ENCODE measurements at regions not wholly inside any gene's neighbourhood (a gene's known extent, or its start where the extent isn't known, plus 50 kb on each side); places are given as distances from the start of the nearest gene placed in this dataset.
A peak's percentile ranks its signal among the peaks of the same experiment; 100 is the strongest.

DNA sequence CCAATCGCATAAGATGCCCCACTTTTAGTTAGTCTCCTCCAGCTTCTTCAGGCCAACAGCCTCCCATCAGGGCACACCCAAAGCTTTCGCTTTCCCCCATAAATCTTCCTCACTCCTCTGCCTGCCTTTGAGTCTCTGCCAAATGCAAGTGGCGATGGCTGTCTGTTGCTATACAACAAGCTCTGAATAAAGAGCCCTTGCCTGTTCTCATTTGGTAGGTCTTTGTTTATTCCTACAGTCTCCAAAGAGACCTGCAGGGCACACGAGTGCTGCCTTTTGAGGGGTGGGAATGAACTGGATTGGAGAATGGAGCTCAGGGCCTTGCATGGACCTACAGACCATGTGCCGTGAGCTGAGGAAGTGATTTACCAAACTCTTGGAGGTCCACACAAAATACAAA lies 52.2 kb upstream of the SOD3 start:
- no peaks in the 10 kb centered on the region for H3K27me3 ChIP-seq (ENCODE audit: control insufficient read depth in 2 of 2, insufficient read depth in 2 of 2, low read length in 2 of 2)
- TF ChIP-seq CTCF (IDR thresholded peaks at IDR 0.05), result no peak
- H2AFZ ChIP-seq (ENCODE audit: insufficient read depth, low read depth, low read length, poor library complexity, severe bottlenecking), result no peak overlapping the region
- H3K4me3 Mint-ChIP-seq, result no peak overlapping the region
- no peaks in the 10 kb centered on the region for H3K4me1 Mint-ChIP-seq
- intact Hi-C loops (cut with micrococcal nuclease), result no loop called here
- WGBS (ENCODE audit: insufficient coverage), result 100% methylated on average over 1 of the region's 5 CpGs
- H3K4me1 ChIP-seq (ENCODE audit: control insufficient read depth in 1 of 2, insufficient read depth in 2 of 2, low read length in 2 of 2), result no peaks in the 10 kb centered on the region
- peaks cover 4 to 8% of the 10 kb centered on the region in 2 donors for H3K9me3 ChIP-seq (replicated peaks in 1 of 2; ENCODE audit: control insufficient read depth in 1 of 2, insufficient read depth in 1 of 2, low read length in 2 of 2)
- no peak overlapping the region for H3K27ac ChIP-seq (ENCODE audit: low read depth in 1 of 2, low read length in 2 of 2)
- H3K36me3 ChIP-seq (replicated peaks in 1 of 2; ENCODE audit: control insufficient read depth in 1 of 2, insufficient read depth in 2 of 2, low read length in 2 of 2), result no peaks in the 10 kb centered on the region
- no peaks in the 10 kb centered on the region for H3K79me2 ChIP-seq (ENCODE audit: insufficient read depth, low read length)
- H3K36me3 Mint-ChIP-seq, result no peaks in the 10 kb centered on the region
- H3K27ac Mint-ChIP-seq, result no peak overlapping the region
- no peak for DNase-seq
- H3K9ac ChIP-seq (ENCODE audit: insufficient read depth, low read length, poor library complexity, severe bottlenecking), result no peak overlapping the region
- H3K4me3 ChIP-seq (replicated peaks in 1 of 3; ENCODE audit: low read depth in 2 of 3, low read length in 3 of 3), result no peak overlapping the region
- no peak overlapping the region for H3K4me2 ChIP-seq (replicated peaks; ENCODE audit: extremely low read depth, low read length, poor library complexity, severe bottlenecking)
- peaks cover 2 to 15% (median 8%) of the 10 kb centered on the region in 7 donors for H3K9me3 Mint-ChIP-seq
- H3K27me3 Mint-ChIP-seq (ENCODE audit: low read depth in 3 of 3), result peaks cover 0 to 2% (median 0%) of the 10 kb centered on the region in 3 donors
- no peaks in the 10 kb centered on the region for H4K20me1 ChIP-seq (ENCODE audit: insufficient read depth, low read length)

GRCh38 chr4:24743927-24744326 lies 51.4 kb upstream of the SOD3 start:
- Histone ChIP-seq H3K9me3 (replicated peaks in 1 of 2; ENCODE audit: control insufficient read depth in 1 of 2, insufficient read depth in 1 of 2, low read length in 2 of 2) (peaks cover 0 to 1% of the 10 kb centered on the region in 2 donors), H3K4me3 (replicated peaks in 1 of 3; ENCODE audit: low read depth in 2 of 3, low read length in 3 of 3) (no peak overlapping the region), H4K20me1 (ENCODE audit: insufficient read depth, low read length) (no peaks in the 10 kb centered on the region), H3K27me3 (ENCODE audit: control insufficient read depth in 2 of 2, insufficient read depth in 2 of 2, low read length in 2 of 2) (no peaks in the 10 kb centered on the region), H3K4me2 (replicated peaks; ENCODE audit: extremely low read depth, low read length, poor library complexity, severe bottlenecking) (no peak overlapping the region), H3K79me2 (ENCODE audit: insufficient read depth, low read length) (no peaks in the 10 kb centered on the region), H3K9ac (ENCODE audit: insufficient read depth, low read length, poor library complexity, severe bottlenecking) (no peak overlapping the region), H3K4me1 (ENCODE audit: control insufficient read depth in 1 of 2, insufficient read depth in 2 of 2, low read length in 2 of 2) (no peaks in the 10 kb centered on the region), H2AFZ (ENCODE audit: insufficient read depth, low read depth, low read length, poor library complexity, severe bottlenecking) (no peak overlapping the region), H3K27ac (ENCODE audit: low read depth in 1 of 2, low read length in 2 of 2) (no peak overlapping the region), H3K36me3 (replicated peaks in 1 of 2; ENCODE audit: control insufficient read depth in 1 of 2, insufficient read depth in 2 of 2, low read length in 2 of 2) (no peaks in the 10 kb centered on the region)
- intact Hi-C loops (cut with micrococcal nuclease), result no loop called here
- H3K4me1 Mint-ChIP-seq, result no peaks in the 10 kb centered on the region
- peak overlapping the region in 1 of 2 donors; percentile 19 for H3K4me3 Mint-ChIP-seq
- no peak for TF ChIP-seq CTCF (IDR thresholded peaks at IDR 0.05)
- H3K9me3 Mint-ChIP-seq, result peaks cover 0 to 11% (median 4%) of the 10 kb centered on the region in 7 donors
- no peaks in the 10 kb centered on the region for H3K36me3 Mint-ChIP-seq
- H3K27ac Mint-ChIP-seq, result no peak overlapping the region
- no peak for DNase-seq
- peaks cover 0 to 2% (median 0%) of the 10 kb centered on the region in 3 donors for H3K27me3 Mint-ChIP-seq (ENCODE audit: low read depth in 3 of 3)
- 100% methylated on average over 2 of the region's 5 CpGs for WGBS (ENCODE audit: insufficient coverage)
